Hematopoietic multipotent progenitor cell treated with erythropoietin and hydrocortisone succinate and interleukin-3 and kit ligand, for 8 days (in vitro differentiated cells): ENCODE measurements at regions not wholly inside any gene's neighbourhood (a gene's known extent, or its start where the extent isn't known, plus 50 kb on each side); places are given as distances from the start of the nearest gene placed in this dataset.

Experiments used
- DNase-seq: peaks from one replicate; pipeline ENCODE4 v3.0.0-alpha.2; 2015

- no peak for DNase-seq
These were observed 114.9 kb upstream of the HIVEP3 start for GRCh38 chr1:42033629-42034028.

GRCh38 chr1:42017730-42018129 is 99.0 kb upstream of the HIVEP3 start:
- DNase-seq, result no peak

DNA sequence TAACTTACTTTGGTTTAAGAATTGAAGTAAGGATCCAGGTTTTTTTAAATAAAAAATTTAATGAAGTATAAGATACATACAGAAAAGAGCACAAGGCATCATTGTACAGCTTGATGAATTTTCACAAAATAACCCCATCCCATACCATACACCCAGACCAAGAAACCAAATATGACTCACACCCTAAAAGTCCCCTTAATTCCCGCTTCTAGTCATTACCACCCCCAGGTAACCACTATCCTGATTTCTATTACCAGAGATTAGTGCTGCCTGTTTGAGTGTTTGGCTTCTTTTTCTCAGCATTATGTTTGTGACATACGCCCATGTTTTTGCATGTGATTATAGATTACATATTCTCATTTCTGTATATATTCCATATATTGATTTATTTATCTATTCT is 98.5 kb upstream of the HIVEP3 start:
- DNase-seq, result no peak

GRCh38 chr1:42014823-42015222 is 96.1 kb upstream of the HIVEP3 start:
- no peak for DNase-seq

GRCh38 chr1:42013881-42014470 is 95.3 kb upstream of the HIVEP3 start:
- DNase-seq, result no peak

DNA sequence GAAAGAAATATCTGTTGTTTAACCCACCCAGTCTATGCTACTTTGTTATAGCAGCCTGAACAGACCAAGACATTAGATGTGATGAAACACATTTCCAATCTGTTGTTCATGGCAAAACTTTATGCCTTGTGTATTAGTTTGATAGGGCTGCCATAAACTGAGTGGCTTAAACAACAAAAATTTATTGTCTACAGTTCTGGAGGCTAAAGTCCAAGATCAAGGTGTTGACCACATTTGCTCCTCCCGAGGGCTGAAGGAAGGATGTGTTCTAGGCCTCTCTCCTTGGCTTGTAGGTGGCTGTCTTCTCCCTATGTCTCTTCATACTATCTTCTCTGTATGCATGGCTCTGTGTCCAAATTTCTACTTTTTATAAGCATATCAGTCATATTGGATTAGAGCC is 94.1 kb upstream of the HIVEP3 start:
- no peak for DNase-seq

DNA sequence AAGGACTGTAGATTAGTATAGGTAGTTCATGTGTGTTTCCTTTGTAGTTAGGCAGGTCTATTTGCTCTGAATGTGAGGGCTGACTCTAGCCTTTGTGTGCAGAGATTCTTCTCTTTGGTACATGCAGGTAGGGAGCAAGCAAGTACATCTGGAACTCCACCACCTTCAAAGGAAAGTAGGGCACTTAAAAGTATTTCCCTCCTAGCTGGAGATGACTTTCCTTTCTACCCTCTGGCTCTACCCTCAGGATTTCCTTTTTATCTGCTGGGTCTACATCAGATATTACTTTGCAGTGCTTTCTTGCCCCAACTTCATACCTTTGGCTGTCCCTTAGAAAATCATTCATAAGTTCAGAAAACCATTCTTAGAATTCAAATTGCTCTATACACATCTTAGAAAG is 91.7 kb upstream of the HIVEP3 start:
- no peak for DNase-seq

- no peak for DNase-seq
These were observed 89.5 kb upstream of the HIVEP3 start for GRCh38 chr1:42008264-42008663.

DNA sequence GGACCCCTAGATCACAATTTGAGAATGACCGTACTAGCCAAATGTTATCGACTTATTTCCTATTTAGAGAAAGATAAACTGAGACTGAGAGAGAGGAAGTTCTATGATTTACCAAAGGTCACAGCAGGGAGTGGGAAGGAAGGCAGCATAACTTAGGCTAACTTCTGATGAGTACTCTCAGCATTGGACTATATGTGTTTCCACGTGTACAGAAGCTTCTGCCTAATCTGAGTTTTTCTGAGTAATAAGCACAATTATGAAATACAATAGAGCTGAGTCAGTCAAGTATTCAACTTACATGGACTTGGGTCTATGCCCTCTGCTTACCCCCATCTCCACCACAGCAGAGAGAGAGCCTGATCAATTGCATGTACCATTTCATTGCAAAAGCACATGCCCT is 88.1 kb upstream of the HIVEP3 start:
- no peak for DNase-seq

- DNase-seq, result no peak
These were observed 87.4 kb upstream of the HIVEP3 start for GRCh38 chr1:42006093-42006492.

GRCh38 chr1:42005530-42005929 is 86.8 kb upstream of the HIVEP3 start:
- DNase-seq, result no peak

GRCh38 chr1:42004860-42005259 is 86.1 kb upstream of the HIVEP3 start:
- no peak for DNase-seq

DNA sequence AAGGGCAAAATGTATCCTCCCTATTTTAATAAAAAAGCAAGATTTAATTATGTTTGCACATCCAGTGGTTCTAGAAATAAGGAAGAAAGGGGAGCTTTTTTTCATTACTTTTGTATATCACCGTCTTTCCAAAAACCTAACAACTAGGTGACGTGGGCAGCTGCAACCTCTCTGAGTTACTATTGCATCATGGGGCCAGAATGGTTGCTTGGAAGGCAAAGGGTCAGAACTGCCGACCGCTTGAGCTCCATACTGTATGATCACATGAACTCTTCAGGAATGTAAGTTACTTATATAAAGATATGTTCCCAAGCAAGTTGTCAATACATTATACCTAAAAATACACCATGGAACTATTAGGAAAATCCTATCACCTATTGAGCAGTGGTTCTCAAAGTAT is 85.6 kb upstream of the HIVEP3 start:
- no peak for DNase-seq

- DNase-seq, result no peak
These were observed 84.7 kb upstream of the HIVEP3 start for GRCh38 chr1:42003433-42003832.

- no peak for DNase-seq
These were observed 83.5 kb upstream of the HIVEP3 start for GRCh38 chr1:42002220-42002619.

DNA sequence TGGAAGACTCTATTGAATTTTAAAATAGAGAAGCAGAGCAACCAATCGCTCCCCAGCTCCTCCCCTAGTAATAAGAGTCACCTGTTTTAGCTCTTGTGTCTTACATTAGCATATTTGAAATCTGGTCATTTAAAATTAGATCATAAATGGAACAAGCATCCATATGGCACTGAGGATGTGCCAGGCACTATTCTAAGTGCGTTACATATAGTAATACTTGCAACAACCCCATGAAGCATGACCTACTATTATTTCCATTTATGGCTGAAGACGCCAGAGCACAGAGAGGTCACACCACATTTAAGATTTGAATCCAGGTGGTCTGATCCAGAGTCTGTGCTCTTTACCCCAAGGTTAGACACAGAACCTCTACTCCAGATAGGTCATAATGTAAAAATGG is 82.0 kb upstream of the HIVEP3 start:
- no peak for DNase-seq

GRCh38 chr1:41999884-42000283 is 81.2 kb upstream of the HIVEP3 start:
- no peak for DNase-seq

- no peak for DNase-seq
These were observed 79.5 kb upstream of the HIVEP3 start for GRCh38 chr1:41998250-41998649.

- no peak for DNase-seq
These were observed 78.4 kb upstream of the HIVEP3 start for GRCh38 chr1:41997153-41997552.

- no peak for DNase-seq
These were observed 76.9 kb upstream of the HIVEP3 start for GRCh38 chr1:41995441-41996130.

- DNase-seq, result no peak
These were observed 75.6 kb upstream of the HIVEP3 start for GRCh38 chr1:41994195-41994894.

GRCh38 chr1:41983451-41983850 is 64.7 kb upstream of the HIVEP3 start:
- no peak for DNase-seq

DNA sequence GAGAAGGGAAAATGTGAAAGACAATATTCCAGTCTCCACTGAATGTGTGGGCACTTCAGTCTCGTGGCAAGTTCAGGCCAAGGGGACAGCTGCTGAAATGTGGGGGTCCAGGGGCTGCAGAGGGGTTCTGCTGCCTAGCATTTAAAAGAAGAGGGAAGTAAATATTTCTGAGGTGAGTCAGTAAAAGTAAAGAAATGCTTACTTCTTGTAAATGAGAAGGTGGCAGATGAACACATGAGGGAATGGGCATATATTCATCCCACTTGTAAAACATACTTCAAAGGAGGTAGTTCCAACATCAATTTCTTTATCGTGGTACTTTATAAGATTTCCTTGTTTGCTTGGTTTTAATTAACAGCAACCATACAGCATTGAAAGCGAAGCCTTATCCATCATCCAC is 63.1 kb upstream of the HIVEP3 start:
- DNase-seq, result no peak

DNA sequence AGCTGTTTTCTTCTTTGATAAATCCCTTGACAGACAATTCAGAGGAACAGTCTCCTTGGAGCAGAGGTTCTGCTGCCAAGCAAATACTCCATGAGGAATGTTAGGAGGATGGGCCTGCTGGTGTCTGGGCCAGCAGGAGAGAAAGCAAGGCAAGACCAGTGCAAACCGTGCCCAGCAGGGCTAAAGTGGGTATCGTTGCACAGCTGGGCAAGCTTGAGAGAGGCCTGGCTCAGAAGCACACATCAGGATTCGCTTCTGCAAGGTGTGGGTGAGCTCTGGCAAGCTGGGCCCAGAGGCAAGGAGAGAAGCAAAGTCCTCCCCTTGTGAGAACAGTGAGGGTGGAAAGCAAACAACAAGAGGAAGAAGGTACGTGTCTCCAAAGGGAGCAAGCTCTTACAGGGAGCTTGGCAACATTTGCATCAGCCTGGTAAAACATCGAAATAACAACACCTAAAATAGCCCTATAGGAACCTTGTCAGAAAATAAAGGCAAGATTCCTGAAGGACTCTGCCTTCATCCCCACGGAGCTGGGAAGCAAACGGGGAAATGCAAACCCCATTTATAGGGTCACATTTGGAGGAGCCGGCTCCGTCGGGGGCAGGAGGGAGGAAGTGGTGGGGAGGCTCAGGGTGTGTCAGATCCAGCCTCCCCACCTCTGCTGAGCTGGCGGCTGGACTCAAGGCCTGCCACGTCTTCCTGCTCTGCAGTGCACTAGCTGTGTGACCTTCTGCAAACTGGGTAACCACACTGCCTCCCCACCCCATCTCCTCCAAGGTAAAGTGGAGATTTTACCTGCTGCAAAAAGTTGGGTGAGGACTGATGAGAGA is 62.3 kb upstream of the HIVEP3 start:
- no peak for DNase-seq
